ENCODE measurements at regions not wholly inside any gene's neighbourhood (a gene's known extent, or its start where the extent isn't known, plus 50 kb on each side); places are given as distances from the start of the nearest gene placed in this dataset.

- intact Hi-C loops (cut with micrococcal nuclease; ENCODE audit: unreplicated experiment): no loop called here
- no peak for ATAC-seq
- RAD21 ChIA-PET (ENCODE audit: unreplicated experiment): no interaction called here
- Histone ChIP-seq H2AFZ (ENCODE audit: control insufficient read depth, low read depth, low read length) (no peak overlapping the region), H3K27ac (ENCODE audit: control insufficient read depth, insufficient read depth) (no peak overlapping the region), H3K9ac (ENCODE audit: control insufficient read depth, insufficient read depth, low read length) (no peak overlapping the region), H3K4me2 (ENCODE audit: control insufficient read depth, insufficient read depth) (no peak overlapping the region), H3K36me3 (ENCODE audit: control insufficient read depth in 2 of 2, insufficient read depth in 2 of 2, low read length in 1 of 2) (no peaks in the 10 kb centered on the region), H3K9me3 (replicated peaks; ENCODE audit: control insufficient read depth, insufficient read depth, low read length) (no peaks in the 10 kb centered on the region), H3K4me1 (ENCODE audit: control insufficient read depth, insufficient read depth, low read length) (no peaks in the 10 kb centered on the region), H3K79me2 (ENCODE audit: control insufficient read depth, insufficient read depth, low read length) (no peaks in the 10 kb centered on the region), H3K27me3 (replicated peaks in 1 of 2; ENCODE audit: control insufficient read depth in 2 of 2, insufficient read depth in 2 of 2, low read length in 1 of 2) (no peaks in the 10 kb centered on the region), H3K4me3 (no peak overlapping the region), H4K20me1 (ENCODE audit: control insufficient read depth, insufficient read depth) (no peaks in the 10 kb centered on the region)
- 0% methylated on average over 2 of the region's 2 CpGs for WGBS (ENCODE audit: insufficient coverage, insufficient replicate concordance, low lambda C conversion rate, missing lambda C conversion rate)
- no peak for FAIRE-seq
- no TSS peak for BruUV-seq (replicated peaks)
- CTCF ChIA-PET: no interaction called here
- DNase-seq (ENCODE audit: low read depth, low spot score): no peak
- SMC1A ChIA-PET (ENCODE audit: uncharacterized antibody, unreplicated experiment): no interaction called here
- TF ChIP-seq MXI1 (IDR thresholded peaks at IDR 0.05; ENCODE audit: low read depth, low read length) (no peak), YY1 (IDR thresholded peaks at IDR 0.05; ENCODE audit: low read depth, low read length) (no peak), PBX3 (IDR thresholded peaks at IDR 0.05; ENCODE audit: insufficient replicate concordance, low read depth, low read length) (no peak)
- in situ Hi-C loops (cut with MboI): no loop called here
- POLR2A ChIA-PET: no interaction called here
Measured at GRCh38 chr11:37353192-37353591, 755.2 kb upstream of the RAG2 start.

- no peak for DNase-seq (ENCODE audit: low read depth, low spot score)
- H2AFZ ChIP-seq (ENCODE audit: control insufficient read depth, low read depth, low read length): no peak overlapping the region
- ChIA-PET RAD21 (ENCODE audit: unreplicated experiment) (no interaction called here), CTCF (no interaction called here), SMC1A (ENCODE audit: uncharacterized antibody, unreplicated experiment) (no interaction called here), POLR2A (no interaction called here)
- WGBS (ENCODE audit: insufficient coverage, insufficient replicate concordance, low lambda C conversion rate, missing lambda C conversion rate): 26% methylated on average over 3 of the region's 3 CpGs
- FAIRE-seq: no peak
- no peaks in the 10 kb centered on the region for H3K36me3 ChIP-seq (ENCODE audit: control insufficient read depth in 2 of 2, insufficient read depth in 2 of 2, low read length in 1 of 2)
- H3K4me2 ChIP-seq (ENCODE audit: control insufficient read depth, insufficient read depth): no peak overlapping the region
- intact Hi-C loops (cut with micrococcal nuclease; ENCODE audit: unreplicated experiment): no loop called here
- no peaks in the 10 kb centered on the region for H4K20me1 ChIP-seq (ENCODE audit: control insufficient read depth, insufficient read depth)
- no peak for TF ChIP-seq ASH2L (IDR thresholded peaks at IDR 0.05; ENCODE audit: borderline replicate concordance, low read depth)
- no peak for TF ChIP-seq REST (IDR thresholded peaks at IDR 0.05; ENCODE audit: low read depth, low read length)
- no peak for TF ChIP-seq TCF12 (IDR thresholded peaks at IDR 0.05; ENCODE audit: low read depth, low read length)
- no peak for TF ChIP-seq ATF7 (IDR thresholded peaks at IDR 0.05; ENCODE audit: low read depth)
- no peaks in the 10 kb centered on the region for H3K4me1 ChIP-seq (ENCODE audit: control insufficient read depth, insufficient read depth, low read length)
- no peaks in the 10 kb centered on the region for H3K27me3 ChIP-seq (replicated peaks in 1 of 2; ENCODE audit: control insufficient read depth in 2 of 2, insufficient read depth in 2 of 2, low read length in 1 of 2)
- no peak for ATAC-seq
- H3K27ac ChIP-seq (ENCODE audit: control insufficient read depth, insufficient read depth): no peak overlapping the region
- no peaks in the 10 kb centered on the region for H3K9me3 ChIP-seq (replicated peaks; ENCODE audit: control insufficient read depth, insufficient read depth, low read length)
- H3K79me2 ChIP-seq (ENCODE audit: control insufficient read depth, insufficient read depth, low read length): no peaks in the 10 kb centered on the region
- no peak overlapping the region for H3K4me3 ChIP-seq
- in situ Hi-C loops (cut with MboI): no loop called here
- no peak overlapping the region for H3K9ac ChIP-seq (ENCODE audit: control insufficient read depth, insufficient read depth, low read length)
- no TSS peak for BruUV-seq (replicated peaks)
Measured at GRCh38 chr11:37352485-37352884, 754.4 kb upstream of the RAG2 start.

Data from GM12878 (cell line).